HepG2 (cell line): ENCODE measurements at regions not wholly inside any gene's neighbourhood (a gene's known extent, or its start where the extent isn't known, plus 50 kb on each side); places are given as distances from the start of the nearest gene placed in this dataset.

Experiments
- CHD2 ChIP-seq: IDR thresholded peaks from 2 replicates; pipeline ENCODE4 v1.6.1; 2011; ENCODE audit warnings: low read depth, low read length, improper control_type of control experiment
- CREB1 ChIP-seq, 2 experiments: fragments of 450-650 bp in 1 of 2; IDR thresholded peaks; 2 replicates each; pipeline ENCODE4 v1.6.1; 2016 to 2017; ENCODE audit warnings: control low read depth in 1 of 2, mild to moderate bottlenecking in 1 of 2, missing compliant biosample characterization in 1 of 2, missing genetic modification characterization in 1 of 2
- HNRNPH1 ChIP-seq: fragments of 200-400 bp; formaldehyde crosslinking; optimal IDR thresholded peaks from 2 replicates; pipeline ENCODE3; 2017; ENCODE audit warnings: mild to moderate bottlenecking, low read depth, low read length
- SMAD3 ChIP-seq: sonication (generic); formaldehyde crosslinking; IDR thresholded peaks from 2 replicates; pipeline ENCODE4 v1.4.0; 2020; ENCODE audit warnings: missing genetic modification reagents
- ZNF510 ChIP-seq: sonication (generic); formaldehyde crosslinking; IDR thresholded peaks from 2 replicates; pipeline ENCODE4 v1.4.0; 2020; ENCODE audit warnings: low read depth, mild to moderate bottlenecking, missing genetic modification reagents
- ZNF841 ChIP-seq: sonication (generic); formaldehyde crosslinking; IDR thresholded peaks from 2 replicates; pipeline ENCODE4 v1.8.1; 2023; ENCODE audit warnings: missing genetic modification reagents, borderline replicate concordance

GRCh38 chr16:54506214-54506580, 219.6 kb upstream of the IRX3 start:
- TF ChIP-seq HNRNPH1, result no peak
- TF ChIP-seq ZNF841 (CRISPR knock-in tag), result no peak
- TF ChIP-seq ZNF510 (CRISPR knock-in tag), result no peak
- TF ChIP-seq CHD2, result no peak
- TF ChIP-seq CREB1 (IDR thresholded peaks at IDR 0.05), result no peak
- no peak for TF ChIP-seq CREB1 (CRISPR knock-in tag; IDR thresholded peaks at IDR 0.05)
- TF ChIP-seq SMAD3 (CRISPR knock-in tag), result no peak
